GM12874 (cell line): ENCODE measurements at regions not wholly inside any gene's neighbourhood (a gene's known extent, or its start where the extent isn't known, plus 50 kb on each side); places are given as distances from the start of the nearest gene placed in this dataset.

Experiments
- CTCF ChIP-seq: IDR thresholded peaks from 2 replicates; pipeline ENCODE4 v1.5.1; 2011; ENCODE audit warnings: low read depth, mild to moderate bottlenecking, control low read depth, low read length, moderate library complexity; ENCODE audit not compliant: insufficient read depth

- no peak for TF ChIP-seq CTCF
Observed at GRCh38 chr5:162240734-162241133, 173.2 kb downstream of the GABRG2 start.

GRCh38 chr5:162242416-162242815 is 174.8 kb downstream of the GABRG2 start:
- TF ChIP-seq CTCF, result no peak

- no peak for TF ChIP-seq CTCF
Observed at GRCh38 chr5:162243651-162244050, 176.1 kb downstream of the GABRG2 start.

GRCh38 chr5:162248107-162248713 is 180.6 kb downstream of the GABRG2 start:
- peak; percentile 39; the same call in 1 of the 2 replicates for TF ChIP-seq CTCF

- no peak for TF ChIP-seq CTCF
Observed at GRCh38 chr5:162256711-162257110, 189.1 kb downstream of the GABRG2 start.

GRCh38 chr5:162268694-162269481 is 201.3 kb downstream of the GABRG2 start:
- TF ChIP-seq CTCF, result no peak

- no peak for TF ChIP-seq CTCF
Observed at GRCh38 chr5:162272417-162272816, 204.8 kb downstream of the GABRG2 start.
